GM12878 (cell line): ENCODE measurements at regions not wholly inside any gene's neighbourhood (a gene's known extent, or its start where the extent isn't known, plus 50 kb on each side); places are given as distances from the start of the nearest gene placed in this dataset.
A peak's percentile ranks its signal among the peaks of the same experiment; 100 is the strongest.

Experiments used
- ATAC-seq: fragments of 200-7000 bp; cut with Tn5 transposase; 3 replicates; pipeline ENCODE4 v1.9.1; 2020; ENCODE audit warnings: mild to moderate bottlenecking, moderate library complexity
- BruUV-seq: library from RNA; stranded (reverse); fragments of 400-500 nt; replicated peaks from 2 replicates; lab custom pipeline; 2021; lab: Mats Ljungman, UMichigan
- CTCF ChIA-PET: fragments of 300-600 bp; sonication (Branson Sonifier 250); formaldehyde crosslinking; extraction: SDS; loops from one replicate; lab custom pipeline; 2021; ENCODE audit warnings: inconsistent platforms; lab: Yijun Ruan, JAX
- POLR2A ChIA-PET: fragments of 350-600 bp; formaldehyde crosslinking; extraction: SDS; loops from one replicate; lab custom pipeline; 2021; ENCODE audit warnings: inconsistent platforms; lab: Charles Lee
- RAD21 ChIA-PET: fragments of 300-600 bp; sonication (Branson Sonifier 250); formaldehyde crosslinking; loops from one replicate; lab custom pipeline; 2023; ENCODE audit warnings: antibody characterized with exemption; ENCODE audit not compliant: unreplicated experiment; lab: Charles Lee
- SMC1A ChIA-PET: fragments of 300-600 bp; sonication (Branson Sonifier 250); formaldehyde crosslinking; loops from one replicate; lab custom pipeline; 2023; ENCODE audit not compliant: unreplicated experiment, uncharacterized antibody; lab: Charles Lee
- DNase-seq: peaks from one replicate; pipeline ENCODE4 v3.0.0-alpha.2; 2011; ENCODE audit warnings: low read depth, low spot score
- FAIRE-seq: peaks from 3 replicates; lab custom pipeline; 2011; peaks lifted over from hg19 to GRCh38; lab: Jason Lieb, UNC
- H2AFZ ChIP-seq: 2 replicates; pipeline ENCODE4 v1.6.0; 2011; ENCODE audit warnings: low read depth, low read length, control low read depth; ENCODE audit not compliant: control insufficient read depth
- H3K27ac ChIP-seq: 2 replicates; pipeline ENCODE4 v1.5.1; 2011; ENCODE audit warnings: control low read depth; ENCODE audit not compliant: control insufficient read depth, insufficient read depth
- H3K27me3 ChIP-seq, 2 experiments: replicated peaks in 1 of 2; 2 replicates each; pipeline versions ENCODE4 v1.6.0 to v1.6.1; 2011; ENCODE audit warnings: low read length in 1 of 2; ENCODE audit not compliant: control insufficient read depth in 2 of 2, insufficient read depth in 2 of 2
- H3K36me3 ChIP-seq, 2 experiments: 2 replicates each; pipeline ENCODE4 v1.5.1; 2011; ENCODE audit warnings: low read length in 1 of 2; ENCODE audit not compliant: control insufficient read depth in 2 of 2, insufficient read depth in 2 of 2
- H3K4me1 ChIP-seq: 2 replicates; pipeline ENCODE4 v1.6.1; 2011; ENCODE audit warnings: mild to moderate bottlenecking, low read length, moderate library complexity, mixed read lengths; ENCODE audit not compliant: control insufficient read depth, insufficient read depth
- H3K4me2 ChIP-seq: 2 replicates; pipeline ENCODE4 v1.6.0; 2011; ENCODE audit warnings: control low read depth; ENCODE audit not compliant: control insufficient read depth, insufficient read depth
- H3K4me3 ChIP-seq: fragments of 200-600 bp; sonication (generic); 2 replicates; pipeline ENCODE4 v1.5.1; 2016
- H3K79me2 ChIP-seq: 2 replicates; pipeline ENCODE4 v1.6.0; 2011; ENCODE audit warnings: low read length; ENCODE audit not compliant: control insufficient read depth, insufficient read depth
- H3K9ac ChIP-seq: 2 replicates; pipeline ENCODE4 v1.8.0; 2011; ENCODE audit warnings: low read length, control low read depth, mixed read lengths; ENCODE audit not compliant: control insufficient read depth, insufficient read depth
- H3K9me3 ChIP-seq: replicated peaks from 3 replicates; pipeline ENCODE4 v1.5.1; 2011; ENCODE audit warnings: mild to moderate bottlenecking, low read length; ENCODE audit not compliant: control insufficient read depth, insufficient read depth
- H4K20me1 ChIP-seq: 2 replicates; pipeline ENCODE4 v1.6.0; 2011; ENCODE audit not compliant: control insufficient read depth, insufficient read depth
- ATF7 ChIP-seq: fragments of 450-650 bp; IDR thresholded peaks from 2 replicates; pipeline ENCODE4 v1.6.1; 2016; ENCODE audit warnings: low read depth, mild to moderate bottlenecking
- EED ChIP-seq: sonication (generic); IDR thresholded peaks from 2 replicates; pipeline ENCODE4 v1.6.1; 2016; ENCODE audit warnings: antibody characterized with exemption, low read depth
- EGR1 ChIP-seq, 2 experiments: IDR thresholded peaks; 1 replicate in 1 of 2; 2 replicates in 1 of 2; pipeline ENCODE4 v1.6.1; 2011 to 2012; ENCODE audit warnings: low read depth in 2 of 2, low read length in 2 of 2, borderline replicate concordance in 1 of 2, mild to moderate bottlenecking in 1 of 2, moderate library complexity in 1 of 2
- ETV6 ChIP-seq, 2 experiments: fragments of 450-650 bp in 1 of 2; IDR thresholded peaks in 1 of 2; conservative IDR thresholded peaks in 1 of 2; 2 replicates each; pipeline ENCODE4 v1.6.1; 2014; ENCODE audit warnings: antibody characterized with exemption in 1 of 2, borderline replicate concordance in 1 of 2, low read depth in 1 of 2, mild to moderate bottlenecking in 1 of 2, moderate library complexity in 1 of 2
- PAX5 ChIP-seq: IDR thresholded peaks from 2 replicates; pipeline ENCODE4 v1.6.1; 2011; ENCODE audit warnings: low read depth, low read length, borderline replicate concordance
- SPI1 ChIP-seq: IDR thresholded peaks from 2 replicates; pipeline ENCODE4 v1.6.1; 2011; ENCODE audit warnings: low read depth, mild to moderate bottlenecking, low read length, moderate library complexity, borderline replicate concordance; ENCODE audit not compliant: insufficient read depth
- SREBF2 ChIP-seq: IDR thresholded peaks from 2 replicates; pipeline ENCODE4 v1.6.1; 2012; ENCODE audit warnings: mild to moderate bottlenecking, low read length
- WGBS: methylation state at CpG from one replicate; pipeline ENCODE4 v1.1.6; 2016; ENCODE audit warnings: low lambda C conversion rate; ENCODE audit not compliant: insufficient replicate concordance, insufficient coverage; ENCODE audit errors: missing lambda C conversion rate; 5-methylcytosine and 5-hydroxymethylcytosine counted together
- in situ Hi-C: fragments of 300-500 bp; cut with MboI; formaldehyde crosslinking; loops from 9 replicates; pipeline ENCODE4 v1.14.3; 2018; ENCODE audit warnings: mixed read lengths
- intact Hi-C: fragments of 100-400 bp; cut with micrococcal nuclease; formaldehyde crosslinking; loops from one replicate; pipeline ENCODE4 v1.14.2; 2022; ENCODE audit not compliant: unreplicated experiment
- TF ChIP-seq, protein P1 (sequence below): IDR thresholded peaks from 2 replicates; pipeline ENCODE4 v1.6.1; 2012; ENCODE audit warnings: improper control_type of control experiment, low read depth, low read length; ENCODE audit not compliant: insufficient replicate concordance
- TF ChIP-seq, protein P2 (sequence below): IDR thresholded peaks from 2 replicates; pipeline ENCODE4 v1.6.1; 2011; ENCODE audit warnings: borderline replicate concordance, low read depth, mild to moderate bottlenecking, moderate library complexity, mixed read lengths, low read length; ENCODE audit not compliant: insufficient read depth; ENCODE audit errors: extremely low read length

DNA sequence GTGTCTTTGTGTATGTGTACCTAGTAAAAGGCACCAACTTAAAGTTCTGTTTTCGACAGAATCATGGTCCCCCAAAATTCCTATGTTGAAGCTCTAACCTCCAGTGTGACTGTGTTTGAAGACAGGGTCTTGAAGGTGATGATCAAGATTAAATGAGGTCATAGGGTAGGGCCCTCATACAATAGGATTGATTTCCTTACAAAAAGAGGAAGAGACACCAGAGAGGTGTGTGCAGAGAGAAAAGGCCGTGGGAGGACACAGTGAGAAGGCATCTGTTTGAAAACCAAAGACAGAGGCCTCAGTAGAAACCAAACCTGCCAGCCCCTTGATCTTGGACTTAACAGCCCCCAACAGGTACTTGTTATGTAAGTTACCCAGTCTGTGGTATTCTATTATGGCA lies 52.0 kb upstream of the CORO2B start:
- Histone ChIP-seq H4K20me1 (no peaks in the 10 kb centered on the region), H3K27me3 (no peaks in the 10 kb centered on the region), H3K36me3 (no peaks in the 10 kb centered on the region), H3K9me3 (no peaks in the 10 kb centered on the region), H3K9ac (no peak overlapping the region), H3K27ac (no peak overlapping the region), H3K4me2 (no peak overlapping the region), H3K79me2 (no peaks in the 10 kb centered on the region), H3K4me1 (peaks cover 10% of the 10 kb centered on the region; the same call in 1 of the 2 replicates), H2AFZ (no peak overlapping the region), H3K4me3 (no peak overlapping the region)
- no TSS peak for BruUV-seq
- WGBS = 17% methylated on average over 2 of the region's 2 CpGs
- POLR2A ChIA-PET = no interaction called here
- ATAC-seq (peak; percentile 84), DNase-seq (no peak), FAIRE-seq (peak; percentile 44)
- SMC1A ChIA-PET = interaction anchor here (0.6 kb wide), 1 partner anchor 349 kb away, joined by 3 read pairs; no protein-coding TSS in a partner anchor
- RAD21 ChIA-PET = interaction anchor here (1.1 to 1.2 kb wide), 2 partner anchors 13 to 147 kb away, joined by 3 read pairs; no protein-coding TSS in a partner anchor
- in situ Hi-C loops (no loop called here), intact Hi-C loops (no loop called here)
- TF ChIP-seq PAX5 (no peak), ATF7 (peak; percentile 63), EED (peak; percentile 49; the same call in 1 of the 2 replicates), ETV6 (conservative IDR thresholded peaks at IDR 0.05 in 1 of 2, IDR thresholded peaks at IDR 0.05 in 1 of 2; ENCODE audit: borderline replicate concordance in 1 of 2, low read depth in 1 of 2) (0 out of 4 replicates have a peak, but pooled peaks of 1 of the 2 experiments have one; percentile 24), SREBF2 (no peak), EGR1 (IDR thresholded peaks at IDR 0.05; ENCODE audit: borderline replicate concordance in 1 of 2, low read depth in 2 of 2, low read length in 2 of 2) (peak in 1 of 2 experiments; percentile 33; a peak in 1 of 3 replicates), SPI1 (peak; percentile 84)
- TF ChIP-seq, protein P1, sequence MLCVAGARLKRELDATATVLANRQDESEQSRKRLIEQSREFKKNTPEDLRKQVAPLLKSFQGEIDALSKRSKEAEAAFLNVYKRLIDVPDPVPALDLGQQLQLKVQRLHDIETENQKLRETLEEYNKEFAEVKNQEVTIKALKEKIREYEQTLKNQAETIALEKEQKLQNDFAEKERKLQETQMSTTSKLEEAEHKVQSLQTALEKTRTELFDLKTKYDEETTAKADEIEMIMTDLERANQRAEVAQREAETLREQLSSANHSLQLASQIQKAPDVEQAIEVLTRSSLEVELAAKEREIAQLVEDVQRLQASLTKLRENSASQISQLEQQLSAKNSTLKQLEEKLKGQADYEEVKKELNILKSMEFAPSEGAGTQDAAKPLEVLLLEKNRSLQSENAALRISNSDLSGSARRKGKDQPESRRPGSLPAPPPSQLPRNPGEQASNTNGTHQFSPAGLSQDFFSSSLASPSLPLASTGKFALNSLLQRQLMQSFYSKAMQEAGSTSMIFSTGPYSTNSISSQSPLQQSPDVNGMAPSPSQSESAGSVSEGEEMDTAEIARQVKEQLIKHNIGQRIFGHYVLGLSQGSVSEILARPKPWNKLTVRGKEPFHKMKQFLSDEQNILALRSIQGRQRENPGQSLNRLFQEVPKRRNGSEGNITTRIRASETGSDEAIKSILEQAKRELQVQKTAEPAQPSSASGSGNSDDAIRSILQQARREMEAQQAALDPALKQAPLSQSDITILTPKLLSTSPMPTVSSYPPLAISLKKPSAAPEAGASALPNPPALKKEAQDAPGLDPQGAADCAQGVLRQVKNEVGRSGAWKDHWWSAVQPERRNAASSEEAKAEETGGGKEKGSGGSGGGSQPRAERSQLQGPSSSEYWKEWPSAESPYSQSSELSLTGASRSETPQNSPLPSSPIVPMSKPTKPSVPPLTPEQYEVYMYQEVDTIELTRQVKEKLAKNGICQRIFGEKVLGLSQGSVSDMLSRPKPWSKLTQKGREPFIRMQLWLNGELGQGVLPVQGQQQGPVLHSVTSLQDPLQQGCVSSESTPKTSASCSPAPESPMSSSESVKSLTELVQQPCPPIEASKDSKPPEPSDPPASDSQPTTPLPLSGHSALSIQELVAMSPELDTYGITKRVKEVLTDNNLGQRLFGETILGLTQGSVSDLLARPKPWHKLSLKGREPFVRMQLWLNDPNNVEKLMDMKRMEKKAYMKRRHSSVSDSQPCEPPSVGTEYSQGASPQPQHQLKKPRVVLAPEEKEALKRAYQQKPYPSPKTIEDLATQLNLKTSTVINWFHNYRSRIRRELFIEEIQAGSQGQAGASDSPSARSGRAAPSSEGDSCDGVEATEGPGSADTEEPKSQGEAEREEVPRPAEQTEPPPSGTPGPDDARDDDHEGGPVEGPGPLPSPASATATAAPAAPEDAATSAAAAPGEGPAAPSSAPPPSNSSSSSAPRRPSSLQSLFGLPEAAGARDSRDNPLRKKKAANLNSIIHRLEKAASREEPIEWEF = peak; percentile 38
- TF ChIP-seq, protein P2, sequence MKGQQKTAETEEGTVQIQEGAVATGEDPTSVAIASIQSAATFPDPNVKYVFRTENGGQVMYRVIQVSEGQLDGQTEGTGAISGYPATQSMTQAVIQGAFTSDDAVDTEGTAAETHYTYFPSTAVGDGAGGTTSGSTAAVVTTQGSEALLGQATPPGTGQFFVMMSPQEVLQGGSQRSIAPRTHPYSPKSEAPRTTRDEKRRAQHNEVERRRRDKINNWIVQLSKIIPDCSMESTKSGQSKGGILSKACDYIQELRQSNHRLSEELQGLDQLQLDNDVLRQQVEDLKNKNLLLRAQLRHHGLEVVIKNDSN = no peak
- CTCF ChIA-PET = interaction anchor here (0.6 to 3.5 kb wide), 3 partner anchors 23 to 298 kb away, joined by 3 to 18 read pairs (median 4); no protein-coding TSS in a partner anchor
